ENCODE measurements at regions not wholly inside any gene's neighbourhood (a gene's known extent, or its start where the extent isn't known, plus 50 kb on each side); places are given as distances from the start of the nearest gene placed in this dataset.
"Not testable (repeated sequence)": the region's sequence is repeated elsewhere in the genome, so short reads cannot be mapped to it uniquely, and the experiment has no call there.

- no peak for DNase-seq (ENCODE audit: low read depth in 2 of 2)
Measured at GRCh38 chr10:130964771-130965170, 346.8 kb downstream of the TCERG1L start.

DNA sequence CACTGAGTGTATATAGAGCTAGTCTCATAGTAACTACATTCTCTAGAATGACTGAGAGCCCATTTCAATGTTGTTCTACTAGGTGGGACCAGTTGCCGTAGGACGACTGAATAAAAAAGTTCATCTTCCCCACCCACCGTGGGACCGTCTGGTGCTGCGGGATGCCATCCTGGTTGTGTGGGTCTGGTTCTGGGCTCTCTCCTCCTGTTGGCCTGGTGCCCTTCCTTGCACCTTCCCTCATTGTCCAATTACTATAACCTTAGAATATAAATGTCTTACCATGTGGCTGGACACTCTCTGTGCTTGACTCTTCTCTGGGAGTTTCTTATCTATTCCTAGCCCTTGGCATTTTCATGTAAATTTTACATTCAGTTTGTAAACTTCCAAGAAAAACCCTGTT, 344.4 kb downstream of the TCERG1L start:
- no peak for DNase-seq (ENCODE audit: low read depth in 2 of 2)

GRCh38 chr10:130967784-130968183, 343.7 kb downstream of the TCERG1L start:
- DNase-seq (ENCODE audit: low read depth in 2 of 2): no peak

- no peak for DNase-seq (ENCODE audit: low read depth in 2 of 2)
Measured at GRCh38 chr10:130968511-130968910, 343.0 kb downstream of the TCERG1L start.

DNA sequence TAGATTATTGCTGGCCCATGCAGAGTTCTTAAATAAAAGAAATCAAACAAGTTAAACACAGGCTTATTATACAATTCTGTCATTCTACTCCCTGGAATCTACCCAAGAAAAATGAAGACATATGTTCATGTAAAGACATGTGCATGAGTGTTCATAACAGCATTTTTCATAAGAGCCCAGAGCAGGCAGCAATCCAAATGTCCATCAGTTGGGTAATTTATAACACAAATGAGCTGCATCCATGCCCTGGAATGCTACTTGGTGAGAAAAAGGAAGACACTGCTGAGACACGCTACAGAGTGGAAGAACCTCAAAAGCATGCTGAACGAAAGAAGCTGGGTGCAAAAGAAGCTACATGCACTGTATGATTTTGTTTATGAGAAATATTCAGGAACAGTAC, 342.6 kb downstream of the TCERG1L start:
- no peak for DNase-seq (ENCODE audit: low read depth in 2 of 2)

DNA sequence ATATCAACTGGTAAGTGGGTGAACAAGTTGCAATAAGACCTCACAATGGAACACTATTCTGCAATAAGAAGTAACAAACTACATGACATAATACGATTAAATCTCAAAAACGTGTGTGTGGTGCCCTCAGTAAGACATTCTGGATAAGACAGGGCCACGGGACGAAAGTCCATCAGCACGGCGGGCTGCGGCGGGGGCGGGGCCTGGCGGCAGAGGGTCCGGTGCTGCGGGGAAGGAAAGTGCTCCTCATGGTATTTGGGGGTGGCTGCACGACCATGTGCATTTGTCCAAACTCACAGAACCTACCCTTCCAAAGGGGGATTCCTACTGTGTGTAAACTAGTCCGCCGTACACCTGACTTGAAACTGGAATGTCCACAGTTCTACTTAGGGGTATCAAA, 341.8 kb downstream of the TCERG1L start:
- no peak for DNase-seq (ENCODE audit: low read depth in 2 of 2)

- DNase-seq (ENCODE audit: low read depth in 2 of 2): no peak
Measured at GRCh38 chr10:130970341-130971122, 341.0 kb downstream of the TCERG1L start.

DNA sequence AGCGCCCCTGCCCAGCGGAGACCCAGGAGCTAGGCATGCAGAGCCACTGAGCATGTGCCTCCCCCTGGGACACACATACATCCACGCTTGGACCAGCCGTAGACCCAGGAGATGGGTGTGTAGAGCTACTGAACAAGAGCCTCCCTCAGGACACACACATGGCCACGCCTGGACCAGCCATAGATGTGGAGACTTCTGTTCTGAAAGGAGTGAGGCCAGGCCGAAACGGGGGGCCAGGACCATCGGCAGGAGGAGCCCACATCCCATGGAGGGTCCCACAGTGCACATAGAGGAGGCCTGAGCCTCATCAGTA, 340.4 kb downstream of the TCERG1L start:
- no peak for DNase-seq (ENCODE audit: low read depth in 2 of 2)

GRCh38 chr10:130973127-130973839, 338.2 kb downstream of the TCERG1L start:
- no peak for DNase-seq (ENCODE audit: low read depth in 2 of 2)

GRCh38 chr10:130974166-130974565, 337.4 kb downstream of the TCERG1L start:
- no peak for DNase-seq (ENCODE audit: low read depth in 2 of 2)

DNA sequence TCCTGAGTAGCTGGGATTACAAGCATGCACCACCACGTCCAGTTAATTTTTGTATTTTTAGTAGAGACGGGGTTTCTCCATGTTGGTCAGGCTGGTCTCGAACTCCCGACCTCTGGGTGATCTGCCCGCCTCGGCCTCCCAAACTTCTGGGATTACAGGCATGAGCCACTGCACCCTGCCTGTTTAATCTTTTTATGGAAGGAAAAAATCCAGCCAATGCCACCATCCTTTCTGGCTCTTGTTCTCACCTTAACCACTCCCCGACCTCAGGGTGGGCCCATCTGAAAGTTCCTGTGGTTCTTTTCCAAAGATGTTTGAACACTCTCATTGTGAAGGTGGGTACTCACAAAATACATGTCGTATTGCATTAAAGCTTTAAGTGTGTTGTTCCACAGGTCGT, 336.2 kb downstream of the TCERG1L start:
- not testable (repeated sequence) for DNase-seq (ENCODE audit: low read depth in 2 of 2)

- DNase-seq (ENCODE audit: low read depth in 2 of 2): no peak
Measured at GRCh38 chr10:130982802-130983201, 328.7 kb downstream of the TCERG1L start.

DNA sequence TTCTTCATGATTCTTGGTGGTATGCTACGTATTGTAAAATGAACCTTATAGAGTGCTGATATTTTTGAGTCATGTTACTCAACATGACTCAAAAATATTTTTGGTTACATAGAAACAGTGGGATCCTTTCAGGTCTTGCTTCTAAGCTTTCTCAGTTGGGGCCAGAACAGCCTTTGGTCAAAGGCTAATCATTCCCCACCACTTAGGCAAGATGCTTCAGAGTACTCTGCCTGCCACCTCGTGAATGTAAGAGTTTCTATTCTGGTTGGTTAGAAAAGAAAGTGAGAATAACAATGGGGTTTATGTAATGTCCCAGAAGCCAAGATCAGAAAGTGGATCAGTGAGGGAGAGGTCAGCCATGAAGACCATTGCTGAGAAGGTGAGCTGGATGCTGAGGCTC, 327.8 kb downstream of the TCERG1L start:
- DNase-seq (ENCODE audit: low read depth in 2 of 2): no peak

DNA sequence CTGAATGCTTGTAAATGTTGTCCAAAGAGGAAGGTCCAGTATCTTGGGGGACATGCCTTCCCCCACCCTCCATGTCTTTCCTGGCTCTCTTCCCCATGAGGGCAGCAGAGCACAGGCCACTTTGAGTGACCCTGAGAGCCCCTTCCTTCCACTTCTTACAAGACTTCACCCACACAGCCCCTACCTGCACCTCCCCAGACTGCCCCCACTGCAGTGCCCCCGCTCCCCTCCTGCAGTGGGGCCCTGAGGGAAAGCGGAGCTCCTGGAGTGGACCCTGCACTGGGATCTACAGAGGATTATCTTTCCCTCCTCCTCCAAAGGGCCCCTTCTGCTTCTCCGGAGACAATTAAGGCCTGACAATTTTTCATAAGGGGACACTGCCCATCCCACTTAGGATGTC, 326.8 kb downstream of the TCERG1L start:
- no peak for DNase-seq (ENCODE audit: low read depth in 2 of 2)

- no peak for DNase-seq (ENCODE audit: low read depth in 2 of 2)
Measured at GRCh38 chr10:130985158-130985753, 326.3 kb downstream of the TCERG1L start.

- no peak for DNase-seq (ENCODE audit: low read depth in 2 of 2)
Measured at GRCh38 chr10:130986846-130987245, 324.7 kb downstream of the TCERG1L start.

DNA sequence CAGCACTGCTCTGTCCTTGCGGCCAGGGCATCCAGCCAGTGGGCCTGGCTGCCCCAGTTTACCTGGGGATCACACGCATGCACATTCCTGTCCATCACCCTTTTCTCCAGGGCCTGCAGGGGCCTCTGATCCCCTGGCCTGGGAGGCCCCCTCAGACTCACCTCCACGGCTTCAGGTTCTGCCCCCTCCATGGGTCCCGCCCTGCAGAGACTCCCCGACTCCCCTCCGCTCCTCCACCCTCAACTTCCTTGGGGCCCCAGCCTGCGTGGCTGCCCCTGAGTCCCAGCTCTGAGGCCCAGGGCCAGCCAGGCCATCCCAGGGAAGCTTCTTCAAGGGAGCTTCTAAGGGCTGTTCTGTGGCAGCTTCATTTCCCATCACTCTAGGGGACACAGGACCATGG, 324.1 kb downstream of the TCERG1L start:
- DNase-seq (ENCODE audit: low read depth in 2 of 2): no peak

- no peak for DNase-seq (ENCODE audit: low read depth in 2 of 2)
Measured at GRCh38 chr10:130989670-130990232, 321.8 kb downstream of the TCERG1L start.

DNA sequence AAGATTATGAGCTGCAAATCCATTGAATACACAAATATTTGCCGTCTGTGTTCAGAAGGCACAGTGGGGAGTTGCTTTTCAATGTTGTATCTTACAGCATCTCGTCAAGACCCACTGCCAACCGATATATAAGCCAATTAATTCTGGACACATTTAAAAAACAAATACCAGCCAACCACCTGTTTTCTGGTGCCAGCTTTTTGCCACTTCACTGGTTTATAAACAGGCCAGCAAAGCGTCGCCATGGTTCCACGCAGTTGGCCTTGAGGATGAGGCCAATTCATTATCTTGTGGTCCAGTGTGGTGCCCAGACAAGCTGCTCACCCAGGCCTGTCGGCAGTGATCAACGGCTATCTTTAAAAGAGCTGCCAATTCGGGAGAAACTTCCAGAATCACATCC, 321.0 kb downstream of the TCERG1L start:
- no peak for DNase-seq (ENCODE audit: low read depth in 2 of 2)

GRCh38 chr10:130992802-130993523, 318.6 kb downstream of the TCERG1L start:
- DNase-seq (ENCODE audit: low read depth in 2 of 2): no peak

GRCh38 chr10:130993612-130994011, 317.9 kb downstream of the TCERG1L start:
- no peak for DNase-seq (ENCODE audit: low read depth in 2 of 2)

- no peak for DNase-seq (ENCODE audit: low read depth in 2 of 2)
Measured at GRCh38 chr10:130994191-130994590, 317.3 kb downstream of the TCERG1L start.

All from activated CD8-positive, alpha-beta memory T cell treated with anti-CD3 and anti-CD28 coated beads for 4 hours (primary cell).